Right lobe of liver (tissue), 4 donors: ENCODE measurements at regions not wholly inside any gene's neighbourhood (a gene's known extent, or its start where the extent isn't known, plus 50 kb on each side); places are given as distances from the start of the nearest gene placed in this dataset.

Source experiments
- POLR2A ChIP-seq: fragments of 450-650 bp; IDR thresholded peaks from one replicate; pipeline ENCODE4 v1.6.1; 2017; ENCODE audit warnings: antibody characterized with exemption, mild to moderate bottlenecking
- TF ChIP-seq, protein P1 (sequence below), 4 donors: fragments of 200-600 bp in 3 of 4; fragments of 450-650 bp in 1 of 4; IDR thresholded peaks; one replicate each; pipeline versions ENCODE4 v1.5.1 to v1.8.0; 2016 to 2022; ENCODE audit warnings: antibody characterized with exemption in 4 of 4, mild to moderate bottlenecking in 2 of 4
- donor health status: DM: no; HTN: no; CAD: no.
- donor health status: DM: no; HTN: no; CAD: no.
- donor health status: DM: no; HTN: yes; CAD: no.

- TF ChIP-seq, protein P1, sequence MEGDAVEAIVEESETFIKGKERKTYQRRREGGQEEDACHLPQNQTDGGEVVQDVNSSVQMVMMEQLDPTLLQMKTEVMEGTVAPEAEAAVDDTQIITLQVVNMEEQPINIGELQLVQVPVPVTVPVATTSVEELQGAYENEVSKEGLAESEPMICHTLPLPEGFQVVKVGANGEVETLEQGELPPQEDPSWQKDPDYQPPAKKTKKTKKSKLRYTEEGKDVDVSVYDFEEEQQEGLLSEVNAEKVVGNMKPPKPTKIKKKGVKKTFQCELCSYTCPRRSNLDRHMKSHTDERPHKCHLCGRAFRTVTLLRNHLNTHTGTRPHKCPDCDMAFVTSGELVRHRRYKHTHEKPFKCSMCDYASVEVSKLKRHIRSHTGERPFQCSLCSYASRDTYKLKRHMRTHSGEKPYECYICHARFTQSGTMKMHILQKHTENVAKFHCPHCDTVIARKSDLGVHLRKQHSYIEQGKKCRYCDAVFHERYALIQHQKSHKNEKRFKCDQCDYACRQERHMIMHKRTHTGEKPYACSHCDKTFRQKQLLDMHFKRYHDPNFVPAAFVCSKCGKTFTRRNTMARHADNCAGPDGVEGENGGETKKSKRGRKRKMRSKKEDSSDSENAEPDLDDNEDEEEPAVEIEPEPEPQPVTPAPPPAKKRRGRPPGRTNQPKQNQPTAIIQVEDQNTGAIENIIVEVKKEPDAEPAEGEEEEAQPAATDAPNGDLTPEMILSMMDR (IDR thresholded peaks at IDR 0.05) = peak; percentile 78 to 86 (median 84)
- TF ChIP-seq POLR2A = no peak
These were observed 58.2 kb upstream of the NKX2-2 start for GRCh38 chr20:21571841-21572690.
